HCT116 (cell line): ENCODE measurements at regions not wholly inside any gene's neighbourhood (a gene's known extent, or its start where the extent isn't known, plus 50 kb on each side); places are given as distances from the start of the nearest gene placed in this dataset.

Experiments
- ATAC-seq: fragments of 200-7000 bp; cut with Tn5 transposase; 2 replicates; pipeline ENCODE4 v1.9.1; 2020; ENCODE audit warnings: mild to moderate bottlenecking, moderate library complexity
- BruUV-seq: library from RNA; stranded (reverse); fragments of 400-500 nt; replicated peaks from 2 replicates; lab custom pipeline; 2021; lab: Mats Ljungman, UMichigan
- CTCF ChIA-PET: fragments of 300-600 bp; sonication (Branson Sonifier 250); formaldehyde crosslinking; loops from one replicate; lab custom pipeline; 2021; ENCODE audit warnings: antibody characterized with exemption; lab: Charles Lee
- POLR2A ChIA-PET: fragments of 300-600, 350-600 bp; sonication (Branson Sonifier 250); formaldehyde crosslinking; loops from one replicate; lab custom pipeline; 2021; ENCODE audit warnings: antibody characterized with exemption; lab: Charles Lee
- RAD21 ChIA-PET, 2 experiments: fragments of 300-600 bp; sonication (Branson Sonifier 250); formaldehyde crosslinking; loops; one replicate each; lab custom pipeline; 2023; ENCODE audit warnings: low total read pairs in 2 of 2; ENCODE audit not compliant: uncharacterized antibody in 2 of 2, unreplicated experiment in 2 of 2, low non-redundant PET in 1 of 2; lab: Charles Lee
- DNase-seq: peaks from one replicate; pipeline ENCODE4 v3.0.0-alpha.2; 2010; ENCODE audit warnings: low read depth, low spot score
- H2AFZ ChIP-seq: fragments of 200-600 bp; shearing (Covaris generic), sonication (generic); 2 replicates; pipeline ENCODE4 v1.6.1; 2017; ENCODE audit warnings: low read depth, mixed run types, mixed read lengths, antibody characterized with exemption, low read length; ENCODE audit not compliant: poor library complexity, severe bottlenecking
- H3K27ac ChIP-seq: 2 replicates; pipeline ENCODE4 v1.5.1; 2012; ENCODE audit warnings: low read depth, low read length
- H3K27me3 ChIP-seq: fragments of 200-600 bp; sonication (generic); 2 replicates; pipeline ENCODE4 v1.6.1; 2016; ENCODE audit warnings: mixed run types, low read length, mixed read lengths; ENCODE audit not compliant: insufficient read depth
- H3K36me3 ChIP-seq, 2 experiments: fragments of 200-500 bp in 1 of 2; fragments of 200-600 bp in 1 of 2; sonication (Bioruptor generic) in 1 of 2; sonication (generic) in 1 of 2; 2 replicates each; pipeline versions ENCODE4 v1.5.1 to v1.6.1; 2014 to 2016; ENCODE audit warnings: low read length in 2 of 2, inconsistent platforms in 1 of 2, mixed read lengths in 1 of 2, mixed run types in 1 of 2; ENCODE audit not compliant: insufficient read depth in 2 of 2, control insufficient read depth in 1 of 2
- H3K4me1 ChIP-seq, 2 experiments: fragments of 200-600 bp in 1 of 2; sonication (generic) in 1 of 2; 2 replicates each; pipeline versions ENCODE4 v1.5.1 to v1.6.1; 2012 to 2017; ENCODE audit warnings: low read length in 2 of 2, inconsistent platforms in 1 of 2, mild to moderate bottlenecking in 1 of 2, mixed read lengths in 1 of 2, mixed run types in 1 of 2, moderate library complexity in 1 of 2; ENCODE audit not compliant: insufficient read depth in 2 of 2, control insufficient read depth in 1 of 2
- H3K4me2 ChIP-seq: fragments of 200-600 bp; sonication (generic); 2 replicates; pipeline ENCODE4 v1.6.1; 2017; ENCODE audit warnings: mixed run types, low read length, mixed read lengths
- H3K4me3 ChIP-seq, 2 experiments: fragments of 200-600 bp in 1 of 2; sonication (generic) in 1 of 2; replicated peaks in 1 of 2; 2 replicates each; pipeline ENCODE4 v1.5.1; 2011 to 2016; ENCODE audit warnings: low read length in 2 of 2, control low read depth in 1 of 2, low read depth in 1 of 2, mild to moderate bottlenecking in 1 of 2, mixed read lengths in 1 of 2, mixed run types in 1 of 2
- H3K79me2 ChIP-seq: fragments of 200-600 bp; sonication (generic); 2 replicates; pipeline ENCODE4 v1.6.1; 2017; ENCODE audit warnings: mild to moderate bottlenecking, mixed run types, low read length, moderate library complexity, mixed read lengths; ENCODE audit not compliant: insufficient read depth
- H3K9ac ChIP-seq: fragments of 200-600 bp; sonication (generic); 2 replicates; pipeline ENCODE4 v1.6.1; 2016; ENCODE audit warnings: low read length, mixed read lengths
- H3K9me2 ChIP-seq: fragments of 200-600 bp; sonication (generic), shearing (Covaris generic); 2 replicates; pipeline ENCODE4 v1.6.1; 2017; ENCODE audit warnings: mixed run types, mild to moderate bottlenecking, moderate library complexity; ENCODE audit not compliant: insufficient read depth
- H3K9me3 ChIP-seq, 2 experiments: fragments of 200-500 bp in 1 of 2; fragments of 200-600 bp in 1 of 2; sonication (Bioruptor generic) in 1 of 2; sonication (generic) in 1 of 2; 2 replicates each; pipeline ENCODE4 v1.6.1; 2014 to 2017; ENCODE audit warnings: low read length in 2 of 2, mixed read lengths in 2 of 2, inconsistent platforms in 1 of 2, low read depth in 1 of 2, mild to moderate bottlenecking in 1 of 2, mixed run types in 1 of 2, moderate library complexity in 1 of 2; ENCODE audit not compliant: control insufficient read depth in 1 of 2, insufficient read depth in 1 of 2
- H4K20me1 ChIP-seq: fragments of 200-600 bp; sonication (generic), shearing (Covaris generic); 2 replicates; pipeline ENCODE4 v1.6.1; 2017; ENCODE audit warnings: mixed run types, mild to moderate bottlenecking, moderate library complexity; ENCODE audit not compliant: insufficient read depth
- ATF3 ChIP-seq: IDR thresholded peaks from 2 replicates; pipeline ENCODE4 v1.6.1; 2012
- CBX3 ChIP-seq: IDR thresholded peaks from 2 replicates; pipeline ENCODE4 v1.6.1; 2012; ENCODE audit warnings: low read depth
- CEBPB ChIP-seq: IDR thresholded peaks from 2 replicates; pipeline ENCODE4 v1.6.1; 2012; ENCODE audit warnings: low read depth
- EGR1 ChIP-seq: IDR thresholded peaks from 2 replicates; pipeline ENCODE4 v1.6.1; 2012; ENCODE audit warnings: low read depth
- ELF1 ChIP-seq: IDR thresholded peaks from 2 replicates; pipeline ENCODE4 v1.6.1; 2012; ENCODE audit warnings: low read depth, borderline replicate concordance
- EZH2 ChIP-seq: fragments of 200-600 bp; sonication (generic); IDR thresholded peaks from 2 replicates; pipeline ENCODE4 v1.6.1; 2017; ENCODE audit warnings: antibody characterized with exemption, mixed run types
- EZH2phosphoT487 ChIP-seq: fragments of 200-600 bp; IDR thresholded peaks from 2 replicates; pipeline ENCODE4 v1.6.1; 2018; ENCODE audit warnings: antibody characterized with exemption, borderline replicate concordance
- JUND ChIP-seq: IDR thresholded peaks from 2 replicates; pipeline ENCODE4 v1.6.1; 2012
- MAX ChIP-seq: IDR thresholded peaks from 2 replicates; pipeline ENCODE4 v1.6.1; 2012
- POLR2A ChIP-seq: IDR thresholded peaks from 2 replicates; pipeline ENCODE4 v1.7.0; 2011; ENCODE audit warnings: borderline replicate concordance; ENCODE audit not compliant: insufficient read depth, insufficient read length; ENCODE audit errors: extremely low read depth
- REST ChIP-seq: IDR thresholded peaks from 2 replicates; pipeline ENCODE4 v1.6.1; 2012; ENCODE audit warnings: low read depth
- SRF ChIP-seq: IDR thresholded peaks from 2 replicates; pipeline ENCODE4 v1.6.1; 2012; ENCODE audit warnings: low read depth
- TCF7L2 ChIP-seq: IDR thresholded peaks from 2 replicates; pipeline ENCODE4 v1.7.0; 2011; ENCODE audit warnings: borderline replicate concordance, inconsistent platforms; ENCODE audit not compliant: insufficient read depth, insufficient read length; ENCODE audit errors: extremely low read depth
- ZBTB33 ChIP-seq: IDR thresholded peaks from 2 replicates; pipeline ENCODE4 v1.6.1; 2011; ENCODE audit warnings: mild to moderate bottlenecking, low read length, moderate library complexity; ENCODE audit not compliant: insufficient replicate concordance; ENCODE audit errors: extremely low read depth
- ZFX ChIP-seq: fragments of 450-650 bp; IDR thresholded peaks from 2 replicates; pipeline ENCODE4 v1.6.1; 2017
- ZNF274 ChIP-seq: fragments of 200-500 bp; sonication (Bioruptor generic); IDR thresholded peaks from 2 replicates; pipeline ENCODE4 v1.6.1; 2014; ENCODE audit warnings: mild to moderate bottlenecking, low read depth, low read length, inconsistent platforms
- intact Hi-C: fragments of 100-400 bp; cut with micrococcal nuclease; formaldehyde crosslinking; loops from 2 replicates; pipeline ENCODE4 v1.10.0; 2022

- no TSS peak for BruUV-seq
- ChIA-PET POLR2A (no interaction called here), RAD21 (no interaction called here), CTCF (interaction anchor here (0.6 kb wide), 1 partner anchor 137 kb away, joined by 3 read pairs; no protein-coding TSS in a partner anchor)
- Histone ChIP-seq H3K9ac (no peak overlapping the region), H4K20me1 (no peaks in the 10 kb centered on the region), H3K9me2 (no peaks in the 10 kb centered on the region), H3K27me3 (no peaks in the 10 kb centered on the region), H3K9me3 (no peaks in the 10 kb centered on the region), H3K4me3 (no peak overlapping the region), H3K79me2 (no peaks in the 10 kb centered on the region), H3K36me3 (no peaks in the 10 kb centered on the region), H3K4me2 (no peak overlapping the region), H2AFZ (no peak overlapping the region), H3K27ac (no peak overlapping the region), H3K4me1 (no peaks in the 10 kb centered on the region)
- no peak for ATAC-seq
- intact Hi-C loops: no loop called here
- no peak for TF ChIP-seq JUND
- no peak for DNase-seq
Observed at GRCh38 chr12:90773491-90773890, 181.5 kb downstream of the CCER1 start.

GRCh38 chr12:90770861-90771260, 184.1 kb downstream of the CCER1 start:
- H2AFZ ChIP-seq: no peak overlapping the region
- CTCF ChIA-PET: no interaction called here
- TF ChIP-seq EZH2: no peak
- TF ChIP-seq ZBTB33: no peak
- TF ChIP-seq EZH2phosphoT487: no peak
- no peak for TF ChIP-seq ATF3
- TF ChIP-seq EGR1: no peak
- no peak for TF ChIP-seq CBX3
- TF ChIP-seq POLR2A: no peak
- TF ChIP-seq CEBPB: no peak
- TF ChIP-seq JUND: no peak
- no peak for TF ChIP-seq ELF1
- TF ChIP-seq REST: no peak
- TF ChIP-seq MAX: no peak
- TF ChIP-seq SRF: no peak
- TF ChIP-seq ZNF274: no peak
- no peak for TF ChIP-seq TCF7L2
- TF ChIP-seq ZFX: no peak
- TF ChIP-seq, all 23 proteins: peak for 0
- Histone ChIP-seq H3K27me3 (no peaks in the 10 kb centered on the region), H3K9me2 (no peaks in the 10 kb centered on the region), H3K4me2 (no peak overlapping the region), H3K79me2 (no peaks in the 10 kb centered on the region), H3K4me1 (no peaks in the 10 kb centered on the region), H3K9ac (no peak overlapping the region), H3K27ac (no peak overlapping the region), H3K9me3 (no peaks in the 10 kb centered on the region), H3K36me3 (no peaks in the 10 kb centered on the region), H4K20me1 (no peaks in the 10 kb centered on the region), H3K4me3 (no peak overlapping the region)
- intact Hi-C loops: no loop called here
- ChIA-PET RAD21 (no interaction called here), POLR2A (no interaction called here)
- no TSS peak for BruUV-seq
- ATAC-seq (no peak), DNase-seq (no peak)
